ENCODE measurements at regions not wholly inside any gene's neighbourhood (a gene's known extent, or its start where the extent isn't known, plus 50 kb on each side); places are given as distances from the start of the nearest gene placed in this dataset.

DNA sequence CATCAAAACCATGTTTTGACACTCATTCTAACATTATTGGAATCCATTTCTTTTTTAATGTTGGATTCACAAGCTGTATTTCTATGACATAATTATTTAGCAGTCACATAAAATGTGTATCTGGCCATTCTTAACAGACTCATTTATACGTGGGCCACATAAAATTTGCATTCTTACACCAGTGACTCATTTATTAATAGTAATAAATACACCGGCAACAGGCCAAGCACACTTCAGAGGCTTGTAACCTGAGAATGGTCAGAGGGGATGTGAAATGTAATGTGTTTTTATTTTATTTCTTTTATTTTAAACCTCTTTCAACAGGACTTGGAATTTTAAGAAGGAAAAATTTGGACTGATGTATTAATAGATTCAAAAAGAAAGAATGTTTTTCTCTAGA lies 384.9 kb upstream of the RARB start:
- H3K36me3 ChIP-seq (ENCODE audit: control insufficient read depth, insufficient read depth, low read length) = no peaks in the 10 kb centered on the region
- H3K4me3 ChIP-seq (ENCODE audit: low read depth, low read length) = no peak overlapping the region
- H3K4me1 ChIP-seq (ENCODE audit: control insufficient read depth, insufficient read depth, low read length) = peaks cover 6% of the 10 kb centered on the region; the same call in 1 of the 2 replicates
- H3K27ac ChIP-seq (ENCODE audit: low read depth, low read length) = no peak overlapping the region
- no peaks in the 10 kb centered on the region for H3K9me3 ChIP-seq (ENCODE audit: control insufficient read depth, insufficient read depth, low read length)
- no peaks in the 10 kb centered on the region for H3K27me3 ChIP-seq (ENCODE audit: control insufficient read depth, insufficient read depth, low read length)
- no peak overlapping the region for H3K9ac ChIP-seq (ENCODE audit: low read depth, low read length)

GRCh38 chr3:25043749-25044148 lies 384.3 kb upstream of the RARB start:
- H3K4me3 ChIP-seq (ENCODE audit: low read depth, low read length) = no peak overlapping the region
- no peaks in the 10 kb centered on the region for H3K9me3 ChIP-seq (ENCODE audit: control insufficient read depth, insufficient read depth, low read length)
- no peaks in the 10 kb centered on the region for H3K36me3 ChIP-seq (ENCODE audit: control insufficient read depth, insufficient read depth, low read length)
- H3K27me3 ChIP-seq (ENCODE audit: control insufficient read depth, insufficient read depth, low read length) = no peaks in the 10 kb centered on the region
- H3K4me1 ChIP-seq (ENCODE audit: control insufficient read depth, insufficient read depth, low read length) = peaks cover 6% of the 10 kb centered on the region; the same call in 1 of the 2 replicates
- H3K27ac ChIP-seq (ENCODE audit: low read depth, low read length) = no peak overlapping the region
- H3K9ac ChIP-seq (ENCODE audit: low read depth, low read length) = no peak overlapping the region

GRCh38 chr3:25044762-25045710 lies 383.0 kb upstream of the RARB start:
- no peaks in the 10 kb centered on the region for H3K27me3 ChIP-seq (ENCODE audit: control insufficient read depth, insufficient read depth, low read length)

GRCh38 chr3:25046911-25047771 lies 380.9 kb upstream of the RARB start:
- no peak overlapping the region for H3K27ac ChIP-seq (ENCODE audit: low read depth, low read length)
- no peak overlapping the region for H3K4me3 ChIP-seq (ENCODE audit: low read depth, low read length)
- H3K9me3 ChIP-seq (ENCODE audit: control insufficient read depth, insufficient read depth, low read length) = no peaks in the 10 kb centered on the region
- no peak overlapping the region for H3K9ac ChIP-seq (ENCODE audit: low read depth, low read length)
- H3K36me3 ChIP-seq (ENCODE audit: control insufficient read depth, insufficient read depth, low read length) = no peaks in the 10 kb centered on the region
- H3K4me1 ChIP-seq (ENCODE audit: control insufficient read depth, insufficient read depth, low read length) = peaks cover 6% of the 10 kb centered on the region; the same call in 1 of the 2 replicates
- no peaks in the 10 kb centered on the region for H3K27me3 ChIP-seq (ENCODE audit: control insufficient read depth, insufficient read depth, low read length)

More at GRCh38 chr3:25044762-25045710, 383.0 kb upstream of the RARB start:
- H3K4me3 ChIP-seq (ENCODE audit: low read depth, low read length) = no peak overlapping the region
- H3K9me3 ChIP-seq (ENCODE audit: control insufficient read depth, insufficient read depth, low read length) = no peaks in the 10 kb centered on the region
- H3K36me3 ChIP-seq (ENCODE audit: control insufficient read depth, insufficient read depth, low read length) = no peaks in the 10 kb centered on the region
- H3K27ac ChIP-seq (ENCODE audit: low read depth, low read length) = no peak overlapping the region
- no peak overlapping the region for H3K9ac ChIP-seq (ENCODE audit: low read depth, low read length)
- peaks cover 6% of the 10 kb centered on the region; the same call in 1 of the 2 replicates for H3K4me1 ChIP-seq (ENCODE audit: control insufficient read depth, insufficient read depth, low read length)

GRCh38 chr3:25049304-25049703 lies 378.8 kb upstream of the RARB start:
- Histone ChIP-seq H3K27me3 (ENCODE audit: control insufficient read depth, insufficient read depth, low read length) (no peaks in the 10 kb centered on the region), H3K4me3 (ENCODE audit: low read depth, low read length) (no peak overlapping the region), H3K27ac (ENCODE audit: low read depth, low read length) (no peak overlapping the region), H3K9me3 (ENCODE audit: control insufficient read depth, insufficient read depth, low read length) (no peaks in the 10 kb centered on the region), H3K36me3 (ENCODE audit: control insufficient read depth, insufficient read depth, low read length) (no peaks in the 10 kb centered on the region), H3K9ac (ENCODE audit: low read depth, low read length) (no peak overlapping the region), H3K4me1 (ENCODE audit: control insufficient read depth, insufficient read depth, low read length) (peaks cover 6% of the 10 kb centered on the region; the same call in 1 of the 2 replicates)

DNA sequence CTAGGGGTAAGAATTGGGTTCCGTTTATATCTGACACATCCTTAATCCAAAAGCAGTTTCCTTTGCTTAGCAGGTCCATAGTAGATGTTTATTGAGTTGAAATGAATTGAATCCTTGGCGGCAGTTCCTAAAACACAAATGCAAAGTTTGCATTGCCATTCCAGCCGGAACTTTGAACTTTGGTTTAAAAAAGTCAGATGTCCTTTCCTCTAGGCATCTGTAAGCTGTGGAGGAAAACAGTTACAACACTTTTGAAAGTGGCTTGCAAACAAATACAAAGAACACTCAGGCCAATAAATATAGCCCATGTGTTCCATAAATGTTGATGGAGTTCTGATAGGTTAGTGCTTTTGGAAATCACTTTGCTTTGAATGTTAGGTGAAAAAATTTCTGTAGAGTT lies 374.7 kb upstream of the RARB start:
- no peaks in the 10 kb centered on the region for H3K4me1 ChIP-seq (ENCODE audit: control insufficient read depth, insufficient read depth, low read length)
- H3K4me3 ChIP-seq (ENCODE audit: low read depth, low read length) = no peak overlapping the region
- no peaks in the 10 kb centered on the region for H3K36me3 ChIP-seq (ENCODE audit: control insufficient read depth, insufficient read depth, low read length)
- no peak overlapping the region for H3K27ac ChIP-seq (ENCODE audit: low read depth, low read length)
- H3K27me3 ChIP-seq (ENCODE audit: control insufficient read depth, insufficient read depth, low read length) = no peaks in the 10 kb centered on the region
- H3K9me3 ChIP-seq (ENCODE audit: control insufficient read depth, insufficient read depth, low read length) = no peaks in the 10 kb centered on the region
- H3K9ac ChIP-seq (ENCODE audit: low read depth, low read length) = no peak overlapping the region

DNA sequence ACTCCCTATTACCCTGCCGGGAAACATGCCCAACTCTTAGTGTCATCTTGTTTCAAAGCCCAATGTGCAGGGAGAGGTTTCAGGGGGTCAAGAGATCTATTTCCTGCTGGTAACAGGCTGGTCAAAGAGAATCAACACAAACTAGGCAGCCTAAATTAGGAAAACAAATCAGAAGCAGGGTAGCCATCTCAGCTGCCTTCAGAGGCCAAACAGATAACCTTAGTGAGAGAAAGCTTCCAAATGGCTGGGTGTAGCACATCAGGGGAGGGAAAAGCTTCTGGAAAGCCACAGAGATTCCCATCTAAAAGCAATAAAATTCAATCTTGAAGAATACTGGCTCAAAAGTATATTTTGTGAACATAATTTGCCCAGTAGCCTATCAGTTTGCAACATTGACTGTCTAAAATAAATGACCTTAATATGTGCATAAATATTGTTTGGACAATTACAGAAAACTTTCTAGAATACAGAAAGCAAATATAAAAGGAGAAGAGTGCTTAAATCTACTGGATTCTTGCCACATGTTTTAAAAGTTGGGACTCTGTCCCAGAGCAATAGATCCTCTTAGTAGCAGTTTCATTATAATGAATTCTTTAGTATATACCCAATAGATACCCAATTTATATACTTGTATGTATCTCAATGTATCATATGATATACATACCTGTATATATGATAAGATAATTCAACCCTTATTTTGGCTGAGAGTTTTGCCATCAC lies 371.9 kb upstream of the RARB start:
- Histone ChIP-seq H3K36me3 (ENCODE audit: control insufficient read depth, insufficient read depth, low read length) (no peaks in the 10 kb centered on the region), H3K27me3 (ENCODE audit: control insufficient read depth, insufficient read depth, low read length) (no peaks in the 10 kb centered on the region), H3K9me3 (ENCODE audit: control insufficient read depth, insufficient read depth, low read length) (no peaks in the 10 kb centered on the region), H3K4me1 (ENCODE audit: control insufficient read depth, insufficient read depth, low read length) (peaks cover 7% of the 10 kb centered on the region), H3K4me3 (ENCODE audit: low read depth, low read length) (no peak overlapping the region), H3K9ac (ENCODE audit: low read depth, low read length) (no peak overlapping the region), H3K27ac (ENCODE audit: low read depth, low read length) (no peak overlapping the region)

GRCh38 chr3:25056803-25057351 lies 371.2 kb upstream of the RARB start:
- Histone ChIP-seq H3K36me3 (ENCODE audit: control insufficient read depth, insufficient read depth, low read length) (no peaks in the 10 kb centered on the region), H3K4me1 (ENCODE audit: control insufficient read depth, insufficient read depth, low read length) (peaks cover 7% of the 10 kb centered on the region), H3K27me3 (ENCODE audit: control insufficient read depth, insufficient read depth, low read length) (no peaks in the 10 kb centered on the region), H3K9ac (ENCODE audit: low read depth, low read length) (no peak overlapping the region), H3K9me3 (ENCODE audit: control insufficient read depth, insufficient read depth, low read length) (no peaks in the 10 kb centered on the region), H3K27ac (ENCODE audit: low read depth, low read length) (no peak overlapping the region), H3K4me3 (ENCODE audit: low read depth, low read length) (no peak overlapping the region)

DNA sequence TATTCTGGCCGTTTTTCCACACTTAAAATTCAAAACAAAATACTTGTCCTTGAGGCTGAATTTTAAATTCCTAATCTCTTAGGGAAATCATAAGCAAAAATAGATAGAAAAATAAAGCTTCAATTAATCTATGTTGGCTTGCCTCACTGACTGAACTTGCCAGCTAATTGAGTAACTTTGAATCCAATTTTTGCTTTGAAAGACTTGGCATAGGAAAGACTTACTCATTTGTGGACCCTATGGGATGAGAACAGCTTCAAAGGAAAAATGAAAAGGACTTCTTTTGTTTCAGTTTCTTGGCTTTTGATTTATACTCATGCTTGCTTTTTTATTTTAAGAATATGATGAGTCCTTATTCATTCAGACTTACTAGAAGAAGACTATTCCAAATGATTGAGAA lies 370.7 kb upstream of the RARB start:
- H3K9ac ChIP-seq (ENCODE audit: low read depth, low read length) = no peak overlapping the region

DNA sequence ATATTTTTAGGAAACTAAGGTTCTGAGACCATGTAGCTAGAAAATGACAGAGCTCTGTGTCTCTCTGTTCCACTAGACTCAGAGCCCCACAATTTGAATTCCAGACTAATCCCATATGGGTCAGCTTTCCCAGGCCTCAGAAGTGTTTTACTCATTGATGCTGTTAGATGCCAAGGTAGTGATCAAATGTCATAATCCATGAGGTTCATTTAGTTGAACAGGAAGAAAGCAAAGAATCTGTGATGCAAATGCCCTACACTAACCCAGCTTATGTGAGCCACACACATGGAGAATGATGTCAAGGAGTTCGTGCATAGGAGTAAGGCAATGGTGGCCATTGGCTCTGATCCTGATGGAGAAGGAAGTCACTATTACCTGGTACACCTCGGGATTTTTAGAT lies 363.4 kb upstream of the RARB start:
- no peak overlapping the region for H3K4me3 ChIP-seq (ENCODE audit: low read depth, low read length)
- no peaks in the 10 kb centered on the region for H3K9me3 ChIP-seq (ENCODE audit: control insufficient read depth, insufficient read depth, low read length)
- no peaks in the 10 kb centered on the region for H3K27me3 ChIP-seq (ENCODE audit: control insufficient read depth, insufficient read depth, low read length)
- no peak overlapping the region for H3K9ac ChIP-seq (ENCODE audit: low read depth, low read length)
- H3K36me3 ChIP-seq (ENCODE audit: control insufficient read depth, insufficient read depth, low read length) = no peaks in the 10 kb centered on the region
- H3K27ac ChIP-seq (ENCODE audit: low read depth, low read length) = no peak overlapping the region
- H3K4me1 ChIP-seq (ENCODE audit: control insufficient read depth, insufficient read depth, low read length) = peaks cover 7% of the 10 kb centered on the region

More for the DNA sequence above, 370.7 kb upstream of the RARB start:
- Histone ChIP-seq H3K36me3 (ENCODE audit: control insufficient read depth, insufficient read depth, low read length) (no peaks in the 10 kb centered on the region), H3K27ac (ENCODE audit: low read depth, low read length) (no peak overlapping the region), H3K4me1 (ENCODE audit: control insufficient read depth, insufficient read depth, low read length) (peaks cover 7% of the 10 kb centered on the region), H3K27me3 (ENCODE audit: control insufficient read depth, insufficient read depth, low read length) (no peaks in the 10 kb centered on the region), H3K4me3 (ENCODE audit: low read depth, low read length) (no peak overlapping the region), H3K9me3 (ENCODE audit: control insufficient read depth, insufficient read depth, low read length) (no peaks in the 10 kb centered on the region)
